ENCODE measurements at regions not wholly inside any gene's neighbourhood (a gene's known extent, or its start where the extent isn't known, plus 50 kb on each side); places are given as distances from the start of the nearest gene placed in this dataset.

GRCh38 chrX:80316526-80316925 lies 103.7 kb upstream of the TENT5D start:
- Histone ChIP-seq H3K4ac (replicated peaks; ENCODE audit: insufficient read length, low read depth, low read length) (no peak overlapping the region), H2AFZ (ENCODE audit: low read length) (no peak overlapping the region), H3K4me2 (ENCODE audit: insufficient read depth in 1 of 2, low read depth in 2 of 2, low read length in 2 of 2) (no peak overlapping the region), H4K8ac (ENCODE audit: extremely low read depth, insufficient read depth, low read length) (no peak overlapping the region), H3K36me3 (ENCODE audit: control insufficient read depth in 2 of 4, insufficient read depth in 4 of 4, low read length in 3 of 4) (no peaks in the 10 kb centered on the region; a peak in 1 of 8 replicates), H3K56ac (replicated peaks; ENCODE audit: insufficient read length, low read depth, low read length) (no peak overlapping the region), H4K20me1 (replicated peaks in 1 of 2; ENCODE audit: control insufficient read depth in 1 of 2, insufficient read depth in 2 of 2, low read length in 2 of 2) (no peaks in the 10 kb centered on the region), H3K4me1 (replicated peaks in 1 of 4; ENCODE audit: control insufficient read depth in 3 of 4, insufficient read depth in 4 of 4, low read length in 3 of 4) (no peaks in the 10 kb centered on the region), H2BK5ac (ENCODE audit: low read depth, low read length) (no peak overlapping the region), H2BK20ac (ENCODE audit: low read length) (no peak overlapping the region), H3K4me3 (ENCODE audit: extremely low read depth in 1 of 4, insufficient read depth in 2 of 4, low read depth in 3 of 4, low read length in 4 of 4) (no peak overlapping the region), H3K79me1 (ENCODE audit: low read depth, low read length) (no peaks in the 10 kb centered on the region), H3K27me3 (replicated peaks in 1 of 4; ENCODE audit: control insufficient read depth in 3 of 4, extremely low read depth in 1 of 4, insufficient read depth in 3 of 4, low read length in 3 of 4) (no peaks in the 10 kb centered on the region), H2BK12ac (ENCODE audit: low read depth, low read length) (no peak overlapping the region), H3K18ac (ENCODE audit: extremely low read depth, low read length) (no peak overlapping the region), H3K79me2 (ENCODE audit: control insufficient read depth in 1 of 2, insufficient read depth in 2 of 2, low read length in 2 of 2) (no peaks in the 10 kb centered on the region), H3K27ac (ENCODE audit: low read depth, low read length) (no peak overlapping the region), H3K9ac (replicated peaks in 1 of 4; ENCODE audit: extremely low read depth in 1 of 4, low read depth in 3 of 4, low read length in 3 of 4) (no peak overlapping the region), H3K23ac (ENCODE audit: insufficient read length) (no peak overlapping the region), H3K14ac (ENCODE audit: insufficient read length) (no peak overlapping the region), H3K23me2 (ENCODE audit: low read depth, low read length) (no peaks in the 10 kb centered on the region), H3K9me3 (ENCODE audit: insufficient read depth in 2 of 2, low read depth in 1 of 2, low read length in 1 of 2) (peaks cover 0 to 20% of the 10 kb centered on the region in 2 experiments; a peak in 2 of 4 replicates), H2AK5ac (ENCODE audit: low read depth, low read length) (no peak overlapping the region), H2BK120ac (replicated peaks; ENCODE audit: low read depth, low read length) (no peak overlapping the region), H4K91ac (replicated peaks; ENCODE audit: insufficient read length, low read length) (no peak overlapping the region), H2BK15ac (ENCODE audit: low read length) (no peak overlapping the region), H4K5ac (ENCODE audit: insufficient read length, low read depth, low read length) (no peak overlapping the region)
- ChIA-PET CTCF (ENCODE audit: partially characterized antibody) (interaction anchor here (0.6 kb wide), 1 partner anchor 348 kb away, joined by 3 read pairs; no protein-coding TSS in a partner anchor), POLR2A (ENCODE audit: partially characterized antibody) (no interaction called here)
- 92% methylated on average over 1 of the region's 1 CpG; no CpG with 5 or more reads in 1 of the 2 experiments for WGBS, 2 experiments (ENCODE audit: extremely low coverage in 1 of 2, insufficient coverage in 1 of 2, insufficient read length in 1 of 2, insufficient replicate concordance in 2 of 2, low coverage in 1 of 2, low lambda C conversion rate in 2 of 2, missing lambda C conversion rate in 1 of 2)
- no peak for TF ChIP-seq HDAC6 (IDR thresholded peaks at IDR 0.05; ENCODE audit: low read depth, low read length)
- no peak for TF ChIP-seq SRF (IDR thresholded peaks at IDR 0.05; ENCODE audit: low read depth, low read length)
- TF ChIP-seq BRCA1 (IDR thresholded peaks at IDR 0.05; ENCODE audit: low read depth, low read length) = no peak
- TF ChIP-seq CHD1 (IDR thresholded peaks at IDR 0.05; ENCODE audit: low read depth, low read length) = no peak
- no peak for TF ChIP-seq TCF12 (IDR thresholded peaks at IDR 0.05; ENCODE audit: low read depth, low read length)
- FAIRE-seq (no peak), DNase-seq (ENCODE audit: low read depth in 1 of 2, low spot score in 2 of 2) (no peak)
